ENCODE measurements at regions not wholly inside any gene's neighbourhood (a gene's known extent, or its start where the extent isn't known, plus 50 kb on each side); places are given as distances from the start of the nearest gene placed in this dataset.

GRCh38 chr12:111170543-111170942 is 198.4 kb downstream of the PHETA1 start:
- TF ChIP-seq YY1 (IDR thresholded peaks at IDR 0.05) (no peak), CTCF (IDR thresholded peaks at IDR 0.05; ENCODE audit: low read depth, low read length, missing input control) (no peak), REST (IDR thresholded peaks at IDR 0.05) (no peak), ZBTB33 (IDR thresholded peaks at IDR 0.05) (no peak), HNF4A (conservative IDR thresholded peaks at IDR 0.05) (no peak), RAD21 (IDR thresholded peaks at IDR 0.05) (no peak)
